H1 (cell line): ENCODE measurements at regions not wholly inside any gene's neighbourhood (a gene's known extent, or its start where the extent isn't known, plus 50 kb on each side); places are given as distances from the start of the nearest gene placed in this dataset.

Experiments
- CTCF ChIA-PET: fragments of 300-600 bp; sonication (Branson Sonifier 250); formaldehyde crosslinking; loops from one replicate; lab custom pipeline; 2021; ENCODE audit not compliant: partially characterized antibody; lab: Charles Lee
- POLR2A ChIA-PET: fragments of 300-600 bp; sonication (Branson Sonifier 250); formaldehyde crosslinking; loops from one replicate; lab custom pipeline; 2021; ENCODE audit warnings: inconsistent platforms; ENCODE audit not compliant: partially characterized antibody; lab: Charles Lee
- DNase-seq, 2 experiments: peaks; one replicate each; pipeline versions ENCODE4 v3.0.0 to v3.0.0-alpha.2; 2010 to 2022; ENCODE audit warnings: low spot score in 2 of 2, low read depth in 1 of 2, mixed read lengths in 1 of 2
- FAIRE-seq: peaks from 2 replicates; lab custom pipeline; 2011; peaks lifted over from hg19 to GRCh38; lab: Jason Lieb, UNC
- H2AFZ ChIP-seq: 2 replicates; pipeline ENCODE4 v1.8.1; 2012; ENCODE audit warnings: low read length, inconsistent platforms
- H2AK5ac ChIP-seq: 2 replicates; pipeline ENCODE4 v1.6.1; 2013; ENCODE audit warnings: low read depth, low read length
- H2BK120ac ChIP-seq: replicated peaks from 2 replicates; pipeline ENCODE3; 2013; ENCODE audit warnings: low read depth, low read length, inconsistent platforms
- H2BK12ac ChIP-seq: 2 replicates; pipeline ENCODE4 v1.6.1; 2013; ENCODE audit warnings: low read depth, low read length
- H2BK15ac ChIP-seq: 2 replicates; pipeline ENCODE4 v1.6.1; 2013; ENCODE audit warnings: low read length
- H2BK20ac ChIP-seq: 2 replicates; pipeline ENCODE4 v1.6.1; 2013; ENCODE audit warnings: low read length
- H2BK5ac ChIP-seq: 2 replicates; pipeline ENCODE4 v1.6.1; 2013; ENCODE audit warnings: low read depth, low read length
- H3K14ac ChIP-seq: 2 replicates; pipeline ENCODE4 v1.6.1; 2013; ENCODE audit warnings: inconsistent platforms; ENCODE audit not compliant: insufficient read length
- H3K18ac ChIP-seq: 2 replicates; pipeline ENCODE4 v1.6.1; 2013; ENCODE audit warnings: low read length; ENCODE audit errors: extremely low read depth
- H3K23ac ChIP-seq: 2 replicates; pipeline ENCODE4 v1.6.1; 2013; ENCODE audit warnings: inconsistent platforms; ENCODE audit not compliant: insufficient read length
- H3K23me2 ChIP-seq: 2 replicates; pipeline ENCODE4 v1.6.1; 2013; ENCODE audit warnings: low read depth, low read length
- H3K27ac ChIP-seq: 2 replicates; pipeline ENCODE4 v1.6.1; 2011; ENCODE audit warnings: low read depth, low read length, inconsistent platforms
- H3K27me3 ChIP-seq, 4 experiments: replicated peaks in 1 of 4; 1 replicate in 1 of 4; 2 replicates in 3 of 4; pipeline versions ENCODE4 v1.6.1 to v1.8.1; 2011 to 2013; ENCODE audit warnings: low read length in 3 of 4, mild to moderate bottlenecking in 3 of 4, inconsistent platforms in 2 of 4, mixed read lengths in 2 of 4, moderate library complexity in 1 of 4; ENCODE audit not compliant: control insufficient read depth in 3 of 4, insufficient read depth in 3 of 4; ENCODE audit errors: extremely low read depth in 1 of 4
- H3K36me3 ChIP-seq, 4 experiments: 2 replicates each; pipeline versions ENCODE4 v1.6.1 to v1.8.1; 2011 to 2013; ENCODE audit warnings: mild to moderate bottlenecking in 4 of 4, low read length in 3 of 4, moderate library complexity in 2 of 4, control low read depth in 1 of 4, inconsistent platforms in 1 of 4; ENCODE audit not compliant: insufficient read depth in 4 of 4, control insufficient read depth in 2 of 4
- H3K4ac ChIP-seq: replicated peaks from 2 replicates; pipeline ENCODE3; 2013; ENCODE audit warnings: low read length, low read depth, mixed read lengths, inconsistent platforms; ENCODE audit not compliant: insufficient read length
- H3K4me1 ChIP-seq, 4 experiments: replicated peaks in 1 of 4; 1 replicate in 1 of 4; 2 replicates in 3 of 4; pipeline versions ENCODE4 v1.6.1 to v1.8.1; 2011 to 2013; ENCODE audit warnings: low read length in 3 of 4, inconsistent platforms in 2 of 4, mixed read lengths in 1 of 4; ENCODE audit not compliant: insufficient read depth in 4 of 4, control insufficient read depth in 3 of 4
- H3K4me2 ChIP-seq, 2 experiments: 2 replicates each; pipeline versions ENCODE4 v1.6.1 to v1.8.1; 2011 to 2013; ENCODE audit warnings: low read depth in 2 of 2, low read length in 2 of 2, control low read depth in 1 of 2, inconsistent platforms in 1 of 2, mild to moderate bottlenecking in 1 of 2; ENCODE audit not compliant: insufficient read depth in 1 of 2
- H3K4me3 ChIP-seq, 4 experiments: fragments of 200-600, 300-600 bp in 1 of 4; sonication (generic), shearing (Covaris generic), sonication (Bioruptor Twin) in 1 of 4; 2 replicates each; pipeline versions ENCODE4 v1.5.1 to v1.8.1; 2011 to 2016; ENCODE audit warnings: low read length in 4 of 4, low read depth in 3 of 4, control low read depth in 2 of 4, inconsistent platforms in 2 of 4, mild to moderate bottlenecking in 2 of 4, mixed read lengths in 1 of 4, moderate library complexity in 1 of 4; ENCODE audit not compliant: insufficient read depth in 2 of 4; ENCODE audit errors: extremely low read depth in 1 of 4
- H3K56ac ChIP-seq: replicated peaks from 2 replicates; pipeline ENCODE3; 2013; ENCODE audit warnings: low read depth, mild to moderate bottlenecking, mixed read lengths, low read length, inconsistent platforms; ENCODE audit not compliant: insufficient read length
- H3K79me1 ChIP-seq: 2 replicates; pipeline ENCODE4 v1.6.1; 2013; ENCODE audit warnings: low read depth, low read length, control low read depth
- H3K79me2 ChIP-seq, 2 experiments: 2 replicates each; pipeline versions ENCODE4 v1.6.1 to v1.8.1; 2012 to 2013; ENCODE audit warnings: low read length in 2 of 2, mild to moderate bottlenecking in 2 of 2, inconsistent platforms in 1 of 2; ENCODE audit not compliant: insufficient read depth in 2 of 2, control insufficient read depth in 1 of 2
- H3K9ac ChIP-seq, 4 experiments: replicated peaks in 1 of 4; 1 replicate in 1 of 4; 2 replicates in 3 of 4; pipeline versions ENCODE4 v1.6.1 to v1.8.1; 2011 to 2013; ENCODE audit warnings: low read depth in 3 of 4, low read length in 3 of 4, control low read depth in 2 of 4, mild to moderate bottlenecking in 2 of 4, moderate library complexity in 2 of 4, inconsistent platforms in 1 of 4; ENCODE audit errors: extremely low read depth in 1 of 4
- H3K9me3 ChIP-seq, 2 experiments: 2 replicates each; pipeline versions ENCODE4 v1.6.1 to v1.8.1; 2012 to 2013; ENCODE audit warnings: mild to moderate bottlenecking in 2 of 2, moderate library complexity in 2 of 2, control low read depth in 1 of 2, inconsistent platforms in 1 of 2, low read depth in 1 of 2, low read length in 1 of 2, mixed read lengths in 1 of 2; ENCODE audit not compliant: insufficient read depth in 2 of 2
- H4K20me1 ChIP-seq, 2 experiments: replicated peaks in 1 of 2; 2 replicates each; pipeline versions ENCODE3 to v1.8.1; 2011 to 2013; ENCODE audit warnings: inconsistent platforms in 2 of 2, low read length in 2 of 2, mild to moderate bottlenecking in 1 of 2; ENCODE audit not compliant: insufficient read depth in 2 of 2, control insufficient read depth in 1 of 2
- H4K5ac ChIP-seq: 2 replicates; pipeline ENCODE4 v1.6.1; 2013; ENCODE audit warnings: low read length, low read depth, mixed read lengths, inconsistent platforms; ENCODE audit not compliant: insufficient read length
- H4K8ac ChIP-seq: 2 replicates; pipeline ENCODE4 v1.8.0; 2013; ENCODE audit warnings: mild to moderate bottlenecking, moderate library complexity, low read length, inconsistent platforms; ENCODE audit not compliant: insufficient read depth; ENCODE audit errors: extremely low read depth
- H4K91ac ChIP-seq: replicated peaks from 2 replicates; pipeline ENCODE3; 2013; ENCODE audit warnings: low read length, mixed read lengths, inconsistent platforms; ENCODE audit not compliant: insufficient read length
- GTF2F1 ChIP-seq: IDR thresholded peaks from 2 replicates; pipeline ENCODE4 v1.6.1; 2012; ENCODE audit warnings: low read depth, low read length, improper control_type of control experiment, borderline replicate concordance
- KDM5A ChIP-seq: fragments of 200-600 bp; IDR thresholded peaks from 2 replicates; pipeline ENCODE4 v1.7.1; 2012; ENCODE audit warnings: mild to moderate bottlenecking, low read length, inconsistent platforms, mixed read lengths
- MAFK ChIP-seq: IDR thresholded peaks from 2 replicates; pipeline ENCODE4 v1.6.1; 2012; ENCODE audit warnings: low read depth, mild to moderate bottlenecking, improper control_type of control experiment, low read length
- RFX5 ChIP-seq: IDR thresholded peaks from 2 replicates; pipeline ENCODE4 v1.6.1; 2011; ENCODE audit warnings: low read depth, low read length, improper control_type of control experiment, borderline replicate concordance
- TAF1 ChIP-seq: IDR thresholded peaks from 2 replicates; pipeline ENCODE4 v1.6.1; 2011; ENCODE audit warnings: mild to moderate bottlenecking, low read depth, low read length
- WGBS, 2 experiments: shearing (Covaris generic) in 1 of 2; methylation state at CpG; one replicate each; pipeline versions ENCODE4 v1.1.6 to v1.1.7; 2013 to 2015; ENCODE audit warnings: low lambda C conversion rate in 2 of 2, mixed read lengths in 2 of 2, inconsistent platforms in 1 of 2, low coverage in 1 of 2, missing lambda C conversion rate in 1 of 2; ENCODE audit not compliant: insufficient replicate concordance in 2 of 2, insufficient coverage in 1 of 2, insufficient read length in 1 of 2; ENCODE audit errors: extremely low coverage in 1 of 2, missing lambda C conversion rate in 1 of 2; 5-methylcytosine and 5-hydroxymethylcytosine counted together

- Histone ChIP-seq H2BK15ac (no peak overlapping the region), H3K36me3 (no peaks in the 10 kb centered on the region), H4K5ac (no peak overlapping the region), H3K23me2 (no peaks in the 10 kb centered on the region), H2BK5ac (no peak overlapping the region), H3K4me1 (0 out of 7 replicates have a peak, but pooled peaks cover 0 to 3% (median 0%) of the 10 kb centered on the region in 4 experiments), H2AK5ac (no peak overlapping the region), H3K14ac (no peak overlapping the region), H3K9me3 (0 out of 4 replicates have a peak, but pooled peaks cover 0 to 2% of the 10 kb centered on the region in 2 experiments), H2BK12ac (no peak overlapping the region), H3K56ac (no peak overlapping the region), H3K27me3 (no peaks in the 10 kb centered on the region), H2AFZ (no peak overlapping the region), H3K9ac (no peak overlapping the region), H3K18ac (no peak overlapping the region), H3K4me2 (no peak overlapping the region), H3K79me1 (no peaks in the 10 kb centered on the region), H3K27ac (no peak overlapping the region), H4K91ac (no peak overlapping the region), H3K4me3 (no peak overlapping the region), H2BK20ac (no peak overlapping the region), H3K79me2 (no peaks in the 10 kb centered on the region), H3K4ac (no peak overlapping the region), H4K8ac (no peak overlapping the region), H4K20me1 (no peaks in the 10 kb centered on the region), H3K23ac (no peak overlapping the region), H2BK120ac (no peak overlapping the region)
- TF ChIP-seq MAFK = no peak
- TF ChIP-seq RFX5 = no peak
- TF ChIP-seq GTF2F1 = no peak
- no peak for TF ChIP-seq TAF1
- TF ChIP-seq KDM5A = no peak
- POLR2A ChIA-PET = interaction anchor here (1.2 kb wide), 1 partner anchor 89 kb away, joined by 3 read pairs; no protein-coding TSS in a partner anchor
- WGBS, 2 experiments = 76% methylated on average over 3 of the region's 3 CpGs; no CpG with 5 or more reads in 1 of the 2 experiments
- CTCF ChIA-PET = no interaction called here
- DNase-seq (no peak), FAIRE-seq (no peak)
Observed at GRCh38 chr16:51248217-51248616, 97.1 kb upstream of the SALL1 start.
